Endodermal cell (in vitro differentiated cells): ENCODE measurements at regions not wholly inside any gene's neighbourhood (a gene's known extent, or its start where the extent isn't known, plus 50 kb on each side); places are given as distances from the start of the nearest gene placed in this dataset.

Experiments
- DNase-seq: peaks from one replicate; pipeline ENCODE4 v3.0.0-alpha.2; 2017
- H3K27ac ChIP-seq: 2 replicates; pipeline ENCODE4 v1.5.1; 2013; ENCODE audit warnings: mild to moderate bottlenecking, low read depth, low read length, moderate library complexity
- H3K27me3 ChIP-seq: 2 replicates; pipeline ENCODE4 v1.6.1; 2013; ENCODE audit warnings: mild to moderate bottlenecking, low read length, moderate library complexity; ENCODE audit not compliant: insufficient read depth, control insufficient read depth, poor library complexity, severe bottlenecking
- H3K36me3 ChIP-seq: 2 replicates; pipeline ENCODE4 v1.7.0; 2013; ENCODE audit warnings: mild to moderate bottlenecking, low read length, moderate library complexity; ENCODE audit not compliant: control insufficient read depth, insufficient read depth
- H3K4me1 ChIP-seq: one replicate; pipeline ENCODE4 v1.7.0; 2013; ENCODE audit warnings: low read length; ENCODE audit not compliant: control insufficient read depth, insufficient read depth
- H3K4me3 ChIP-seq: 2 replicates; pipeline ENCODE4 v1.5.1; 2013; ENCODE audit warnings: mild to moderate bottlenecking, low read length, moderate library complexity
- H3K9ac ChIP-seq: 2 replicates; pipeline ENCODE4 v1.6.1; 2013; ENCODE audit warnings: mild to moderate bottlenecking, low read length, moderate library complexity; ENCODE audit not compliant: poor library complexity, severe bottlenecking; ENCODE audit errors: extremely low read depth
- H3K9me3 ChIP-seq: 2 replicates; pipeline ENCODE4 v1.6.1; 2013; ENCODE audit warnings: mild to moderate bottlenecking, low read length, moderate library complexity; ENCODE audit not compliant: control insufficient read depth
- H3K27ac Mint-ChIP-seq: 2 replicates; pipeline ENCODE4 v1.8.0; 2020; ENCODE audit warnings: mixed read lengths
- H3K27me3 Mint-ChIP-seq: 2 replicates; pipeline ENCODE4 v1.8.0; 2021; ENCODE audit warnings: mild to moderate bottlenecking, mixed read lengths; ENCODE audit not compliant: insufficient read depth
- H3K36me3 Mint-ChIP-seq: 2 replicates; pipeline ENCODE4 v1.8.0; 2020; ENCODE audit warnings: low read depth, mixed read lengths
- H3K4me1 Mint-ChIP-seq: 2 replicates; pipeline ENCODE4 v1.8.0; 2020; ENCODE audit warnings: mixed read lengths
- H3K4me3 Mint-ChIP-seq: 2 replicates; pipeline ENCODE4 v1.8.0; 2020; ENCODE audit warnings: mild to moderate bottlenecking, moderate library complexity, mixed read lengths
- H3K9me3 Mint-ChIP-seq: 2 replicates; pipeline ENCODE4 v1.8.0; 2020; ENCODE audit warnings: mild to moderate bottlenecking, mixed read lengths
- WGBS, 2 experiments: methylation state at CpG; one replicate each; pipeline versions ENCODE4 v1.1.5 to v1.1.7; 2013; ENCODE audit warnings: missing lambda C conversion rate in 2 of 2, mixed read lengths in 1 of 2; ENCODE audit not compliant: insufficient coverage in 1 of 2, insufficient read length in 1 of 2; 5-methylcytosine and 5-hydroxymethylcytosine counted together
- TF ChIP-seq, protein P1 (sequence below): fragments of 200-600 bp; sonication (generic); conservative IDR thresholded peaks from 2 replicates; pipeline ENCODE4 v1.5.0; 2021; ENCODE audit warnings: antibody characterized with exemption, mild to moderate bottlenecking

DNA sequence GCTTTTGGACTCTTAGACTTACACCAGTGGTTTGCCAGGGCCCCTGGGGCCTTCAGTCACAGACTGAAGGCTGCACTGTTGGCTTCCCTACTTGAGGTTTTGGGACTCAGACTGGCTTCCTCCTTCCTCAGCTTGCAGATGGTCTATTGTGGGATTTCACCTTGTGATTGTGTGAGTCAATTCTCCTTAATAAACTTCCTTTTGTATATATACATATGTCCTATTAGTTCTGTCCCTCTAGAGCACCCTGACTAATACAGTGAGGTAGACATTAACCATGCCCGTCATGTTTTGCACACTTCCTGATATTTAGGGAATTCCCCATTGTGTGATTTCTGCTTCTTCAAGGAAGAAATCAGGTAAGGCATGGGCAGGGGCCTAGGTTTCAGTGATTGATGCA is 147.8 kb upstream of the CA10 start:
- H3K4me3 ChIP-seq: no peak overlapping the region
- no peaks in the 10 kb centered on the region for H3K27me3 Mint-ChIP-seq

GRCh38 chr17:52298881-52299280 is 140.4 kb upstream of the CA10 start:
- H3K4me1 ChIP-seq: no peaks in the 10 kb centered on the region
- no peak overlapping the region for H3K27ac ChIP-seq
- H3K27me3 ChIP-seq: no peaks in the 10 kb centered on the region
- peaks cover 14% of the 10 kb centered on the region for H3K9me3 ChIP-seq
- H3K27me3 Mint-ChIP-seq: no peaks in the 10 kb centered on the region
- DNase-seq: no peak
- whole genome bisulfite sequencing, 2 experiments: 93% methylated on average over 3 of the region's 3 CpGs; no CpG with 5 or more reads in 1 of the 2 experiments
- no peak overlapping the region for H3K4me3 Mint-ChIP-seq
- TF ChIP-seq, protein P1, sequence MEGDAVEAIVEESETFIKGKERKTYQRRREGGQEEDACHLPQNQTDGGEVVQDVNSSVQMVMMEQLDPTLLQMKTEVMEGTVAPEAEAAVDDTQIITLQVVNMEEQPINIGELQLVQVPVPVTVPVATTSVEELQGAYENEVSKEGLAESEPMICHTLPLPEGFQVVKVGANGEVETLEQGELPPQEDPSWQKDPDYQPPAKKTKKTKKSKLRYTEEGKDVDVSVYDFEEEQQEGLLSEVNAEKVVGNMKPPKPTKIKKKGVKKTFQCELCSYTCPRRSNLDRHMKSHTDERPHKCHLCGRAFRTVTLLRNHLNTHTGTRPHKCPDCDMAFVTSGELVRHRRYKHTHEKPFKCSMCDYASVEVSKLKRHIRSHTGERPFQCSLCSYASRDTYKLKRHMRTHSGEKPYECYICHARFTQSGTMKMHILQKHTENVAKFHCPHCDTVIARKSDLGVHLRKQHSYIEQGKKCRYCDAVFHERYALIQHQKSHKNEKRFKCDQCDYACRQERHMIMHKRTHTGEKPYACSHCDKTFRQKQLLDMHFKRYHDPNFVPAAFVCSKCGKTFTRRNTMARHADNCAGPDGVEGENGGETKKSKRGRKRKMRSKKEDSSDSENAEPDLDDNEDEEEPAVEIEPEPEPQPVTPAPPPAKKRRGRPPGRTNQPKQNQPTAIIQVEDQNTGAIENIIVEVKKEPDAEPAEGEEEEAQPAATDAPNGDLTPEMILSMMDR: no peak
- no peak overlapping the region for H3K9ac ChIP-seq
- no peaks in the 10 kb centered on the region for H3K36me3 ChIP-seq
- H3K36me3 Mint-ChIP-seq: no peaks in the 10 kb centered on the region
- H3K4me3 ChIP-seq: no peak overlapping the region
- H3K4me1 Mint-ChIP-seq: no peaks in the 10 kb centered on the region
- H3K27ac Mint-ChIP-seq: no peak overlapping the region
- H3K9me3 Mint-ChIP-seq: no peaks in the 10 kb centered on the region

More for the DNA sequence above, 147.8 kb upstream of the CA10 start:
- Mint-ChIP-seq H3K27ac (no peak overlapping the region), H3K36me3 (no peaks in the 10 kb centered on the region), H3K4me1 (no peaks in the 10 kb centered on the region), H3K4me3 (no peak overlapping the region), H3K9me3 (peaks cover 9% of the 10 kb centered on the region)
- Histone ChIP-seq H3K36me3 (no peaks in the 10 kb centered on the region), H3K27ac (no peak overlapping the region), H3K9me3 (peaks cover 5% of the 10 kb centered on the region), H3K9ac (no peak overlapping the region), H3K4me1 (no peaks in the 10 kb centered on the region), H3K27me3 (no peaks in the 10 kb centered on the region)
- TF ChIP-seq, protein P1: no peak
- no peak for DNase-seq
- WGBS, 2 experiments: 89% methylated on average over 1 of the region's 1 CpG; no CpG with 5 or more reads in 1 of the 2 experiments

- no peak for DNase-seq
- H3K27ac ChIP-seq: no peak overlapping the region
- TF ChIP-seq, protein P1: peak; percentile 63
Observed at GRCh38 chr17:52297230-52298010, 138.9 kb upstream of the CA10 start.

More at GRCh38 chr17:52297230-52298010, 138.9 kb upstream of the CA10 start:
- Mint-ChIP-seq H3K36me3 (no peaks in the 10 kb centered on the region), H3K27me3 (no peaks in the 10 kb centered on the region), H3K27ac (no peak overlapping the region), H3K9me3 (no peaks in the 10 kb centered on the region), H3K4me3 (no peak overlapping the region), H3K4me1 (no peaks in the 10 kb centered on the region)
- no peaks in the 10 kb centered on the region for H3K36me3 ChIP-seq
- no peak overlapping the region for H3K9ac ChIP-seq
- H3K4me3 ChIP-seq: no peak overlapping the region
- no peaks in the 10 kb centered on the region for H3K4me1 ChIP-seq
- peaks cover 19% of the 10 kb centered on the region for H3K9me3 ChIP-seq
- H3K27me3 ChIP-seq: no peaks in the 10 kb centered on the region
- WGBS, 2 experiments: 77 to 81% methylated on average over 7 to 10 of the region's 10 CpGs
